A673 (cell line): ENCODE measurements at regions not wholly inside any gene's neighbourhood (a gene's known extent, or its start where the extent isn't known, plus 50 kb on each side); places are given as distances from the start of the nearest gene placed in this dataset.

Experiments
- BruUV-seq: library from RNA; stranded (reverse); fragments of 400-500 nt; replicated peaks from 2 replicates; lab custom pipeline; 2021; lab: Mats Ljungman, UMichigan
- CTCF ChIA-PET: fragments of 300-600 bp; sonication (Branson Sonifier 250); formaldehyde crosslinking; loops from one replicate; lab custom pipeline; 2022; ENCODE audit warnings: antibody characterized with exemption; lab: Charles Lee
- POLR2A ChIA-PET: fragments of 300-600 bp; sonication (Branson Sonifier 250); formaldehyde crosslinking; loops from one replicate; lab custom pipeline; 2022; ENCODE audit warnings: antibody characterized with exemption; ENCODE audit not compliant: low non-redundant PET; lab: Charles Lee
- DNase-seq: peaks from one replicate; pipeline ENCODE4 v3.0.0-alpha.2; 2015; ENCODE audit warnings: low spot score
- H3K27ac ChIP-seq: fragments of 200-600 bp; sonication (generic); 2 replicates; pipeline ENCODE4 v1.5.1; 2016; ENCODE audit warnings: mixed run types, low read depth, mild to moderate bottlenecking, mixed read lengths, antibody characterized with exemption, low read length; ENCODE audit not compliant: poor library complexity, severe bottlenecking
- H3K27me3 ChIP-seq: fragments of 200-600 bp; sonication (generic); replicated peaks from 2 replicates; pipeline ENCODE4 v1.6.1; 2017; ENCODE audit warnings: mixed run types, low read depth, mild to moderate bottlenecking, mixed read lengths, antibody characterized with exemption, low read length; ENCODE audit not compliant: insufficient read depth, poor library complexity
- H3K36me3 ChIP-seq: fragments of 200-600 bp; sonication (generic); 2 replicates; pipeline ENCODE4 v1.6.1; 2016; ENCODE audit warnings: mixed run types, mild to moderate bottlenecking, mixed read lengths, antibody characterized with exemption, low read length; ENCODE audit not compliant: insufficient read depth, poor library complexity, severe bottlenecking
- H3K4me1 ChIP-seq: fragments of 200-600 bp; sonication (generic); 2 replicates; pipeline ENCODE4 v1.6.1; 2017; ENCODE audit warnings: mixed run types, mild to moderate bottlenecking, mixed read lengths, antibody characterized with exemption, low read length; ENCODE audit not compliant: insufficient read depth, poor library complexity, severe bottlenecking
- H3K4me3 ChIP-seq: fragments of 200-600 bp; sonication (generic); 2 replicates; pipeline ENCODE4 v1.5.1; 2016; ENCODE audit warnings: low read depth, mixed run types, mild to moderate bottlenecking, mixed read lengths, low read length; ENCODE audit not compliant: poor library complexity, severe bottlenecking
- H3K9me3 ChIP-seq: fragments of 200-600 bp; sonication (generic); 2 replicates; pipeline ENCODE4 v1.6.1; 2016; ENCODE audit warnings: mixed run types, low read depth, mild to moderate bottlenecking, mixed read lengths, antibody characterized with exemption, low read length; ENCODE audit not compliant: poor library complexity, severe bottlenecking
- EZH2 ChIP-seq: fragments of 200-600 bp; sonication (generic); IDR thresholded peaks from 2 replicates; pipeline ENCODE4 v1.6.1; 2017; ENCODE audit warnings: borderline replicate concordance, low read depth, mild to moderate bottlenecking, mixed read lengths, antibody characterized with exemption, low read length; ENCODE audit not compliant: poor library complexity, severe bottlenecking
- intact Hi-C: fragments of 100-400 bp; cut with micrococcal nuclease; formaldehyde crosslinking; loops from one replicate; pipeline ENCODE4 v1.10.0; 2022; ENCODE audit not compliant: unreplicated experiment
- TF ChIP-seq, protein P1 (sequence below): fragments of 300-800, 200-600 bp; sonication (generic); conservative IDR thresholded peaks from 2 replicates; pipeline ENCODE4 v1.5.1; 2017; ENCODE audit warnings: low read depth, mild to moderate bottlenecking, antibody characterized with exemption, low read length, moderate library complexity, mixed read lengths

DNA sequence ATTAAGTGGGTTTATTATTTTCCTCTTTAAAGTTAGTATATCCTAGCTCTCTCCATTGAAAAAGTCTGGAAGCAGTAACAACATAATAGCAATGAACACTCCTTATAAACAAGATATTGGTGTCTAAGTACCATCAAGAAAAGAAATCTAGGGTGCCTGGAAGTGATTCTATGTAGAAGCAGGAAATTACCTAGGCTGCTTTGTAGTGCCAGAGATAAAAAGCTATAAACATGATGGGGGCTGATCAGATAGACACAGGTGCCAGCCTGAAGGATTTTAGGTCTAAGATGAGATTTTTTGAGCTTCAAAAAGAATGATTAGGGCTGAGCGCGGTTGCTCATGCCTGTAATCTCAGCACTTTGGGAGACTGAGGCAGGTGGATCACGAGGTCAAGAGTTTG, 1179.3 kb upstream of the CDH9 start:
- H3K4me1 ChIP-seq: no peaks in the 10 kb centered on the region
- intact Hi-C loops: no loop called here
- no peak overlapping the region for H3K27ac ChIP-seq
- no peak for DNase-seq
- no peak overlapping the region for H3K4me3 ChIP-seq
- POLR2A ChIA-PET: no interaction called here
- CTCF ChIA-PET: no interaction called here
- no peaks in the 10 kb centered on the region for H3K9me3 ChIP-seq
- TF ChIP-seq, protein P1, sequence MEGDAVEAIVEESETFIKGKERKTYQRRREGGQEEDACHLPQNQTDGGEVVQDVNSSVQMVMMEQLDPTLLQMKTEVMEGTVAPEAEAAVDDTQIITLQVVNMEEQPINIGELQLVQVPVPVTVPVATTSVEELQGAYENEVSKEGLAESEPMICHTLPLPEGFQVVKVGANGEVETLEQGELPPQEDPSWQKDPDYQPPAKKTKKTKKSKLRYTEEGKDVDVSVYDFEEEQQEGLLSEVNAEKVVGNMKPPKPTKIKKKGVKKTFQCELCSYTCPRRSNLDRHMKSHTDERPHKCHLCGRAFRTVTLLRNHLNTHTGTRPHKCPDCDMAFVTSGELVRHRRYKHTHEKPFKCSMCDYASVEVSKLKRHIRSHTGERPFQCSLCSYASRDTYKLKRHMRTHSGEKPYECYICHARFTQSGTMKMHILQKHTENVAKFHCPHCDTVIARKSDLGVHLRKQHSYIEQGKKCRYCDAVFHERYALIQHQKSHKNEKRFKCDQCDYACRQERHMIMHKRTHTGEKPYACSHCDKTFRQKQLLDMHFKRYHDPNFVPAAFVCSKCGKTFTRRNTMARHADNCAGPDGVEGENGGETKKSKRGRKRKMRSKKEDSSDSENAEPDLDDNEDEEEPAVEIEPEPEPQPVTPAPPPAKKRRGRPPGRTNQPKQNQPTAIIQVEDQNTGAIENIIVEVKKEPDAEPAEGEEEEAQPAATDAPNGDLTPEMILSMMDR: no peak
- TF ChIP-seq EZH2: no peak
- H3K27me3 ChIP-seq: no peaks in the 10 kb centered on the region
- no peaks in the 10 kb centered on the region for H3K36me3 ChIP-seq
- no TSS peak for BruUV-seq

DNA sequence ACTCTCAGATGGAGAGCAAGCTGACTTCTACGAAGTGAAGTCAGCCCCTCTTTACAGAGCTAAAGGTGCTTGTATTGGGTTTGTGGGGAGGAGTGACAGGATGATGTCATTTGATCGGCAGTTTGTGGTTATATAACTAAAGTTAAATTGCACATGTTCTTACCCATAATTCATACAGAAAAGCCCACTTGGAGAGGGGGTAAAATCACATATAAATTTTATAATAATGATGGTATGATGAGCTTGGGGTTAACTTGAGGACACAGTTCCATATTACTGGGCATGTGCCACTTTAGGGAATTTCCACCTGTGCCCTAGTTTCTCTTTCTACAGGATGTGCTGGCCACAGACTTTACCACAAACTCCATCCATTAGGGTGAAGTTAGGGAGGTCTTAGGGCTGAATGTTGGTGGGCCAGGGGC, 1178.6 kb upstream of the CDH9 start:
- no peak overlapping the region for H3K27ac ChIP-seq
- DNase-seq: no peak
- H3K27me3 ChIP-seq: no peaks in the 10 kb centered on the region
- H3K4me3 ChIP-seq: no peak overlapping the region
- no peaks in the 10 kb centered on the region for H3K4me1 ChIP-seq
- TF ChIP-seq, protein P1: no peak
- TF ChIP-seq EZH2: no peak
- no peaks in the 10 kb centered on the region for H3K9me3 ChIP-seq
- ChIA-PET CTCF (no interaction called here), POLR2A (no interaction called here)
- H3K36me3 ChIP-seq: no peaks in the 10 kb centered on the region
- intact Hi-C loops: no loop called here
- BruUV-seq: no TSS peak

DNA sequence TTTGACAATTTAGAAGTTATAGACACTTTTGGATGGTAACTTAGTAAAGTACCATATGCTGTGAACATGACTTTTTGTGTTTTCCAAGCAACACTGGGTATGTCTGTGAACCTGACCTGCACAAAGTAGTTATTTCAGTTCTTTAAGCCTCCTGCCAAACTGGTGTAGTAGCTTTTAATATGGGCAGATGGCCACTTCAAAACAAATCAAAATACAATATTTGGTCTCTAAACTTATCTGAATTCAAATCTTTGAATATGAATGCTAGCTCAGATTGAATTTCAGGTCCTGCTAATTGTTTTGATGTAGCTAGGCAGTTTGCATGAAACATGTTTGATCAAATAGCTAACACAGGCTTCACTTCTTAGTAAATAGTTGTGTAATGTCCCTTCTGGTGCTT, 1176.7 kb upstream of the CDH9 start:
- H3K9me3 ChIP-seq: no peaks in the 10 kb centered on the region
- TF ChIP-seq EZH2: no peak
- TF ChIP-seq, protein P1: no peak
- no peak overlapping the region for H3K27ac ChIP-seq
- H3K27me3 ChIP-seq: no peaks in the 10 kb centered on the region
- no TSS peak for BruUV-seq
- H3K4me3 ChIP-seq: no peak overlapping the region
- DNase-seq: no peak
- CTCF ChIA-PET: no interaction called here
- H3K36me3 ChIP-seq: no peaks in the 10 kb centered on the region
- no peaks in the 10 kb centered on the region for H3K4me1 ChIP-seq
- POLR2A ChIA-PET: no interaction called here
- intact Hi-C loops: no loop called here
